ENCODE measurements at regions not wholly inside any gene's neighbourhood (a gene's known extent, or its start where the extent isn't known, plus 50 kb on each side); places are given as distances from the start of the nearest gene placed in this dataset.

DNA sequence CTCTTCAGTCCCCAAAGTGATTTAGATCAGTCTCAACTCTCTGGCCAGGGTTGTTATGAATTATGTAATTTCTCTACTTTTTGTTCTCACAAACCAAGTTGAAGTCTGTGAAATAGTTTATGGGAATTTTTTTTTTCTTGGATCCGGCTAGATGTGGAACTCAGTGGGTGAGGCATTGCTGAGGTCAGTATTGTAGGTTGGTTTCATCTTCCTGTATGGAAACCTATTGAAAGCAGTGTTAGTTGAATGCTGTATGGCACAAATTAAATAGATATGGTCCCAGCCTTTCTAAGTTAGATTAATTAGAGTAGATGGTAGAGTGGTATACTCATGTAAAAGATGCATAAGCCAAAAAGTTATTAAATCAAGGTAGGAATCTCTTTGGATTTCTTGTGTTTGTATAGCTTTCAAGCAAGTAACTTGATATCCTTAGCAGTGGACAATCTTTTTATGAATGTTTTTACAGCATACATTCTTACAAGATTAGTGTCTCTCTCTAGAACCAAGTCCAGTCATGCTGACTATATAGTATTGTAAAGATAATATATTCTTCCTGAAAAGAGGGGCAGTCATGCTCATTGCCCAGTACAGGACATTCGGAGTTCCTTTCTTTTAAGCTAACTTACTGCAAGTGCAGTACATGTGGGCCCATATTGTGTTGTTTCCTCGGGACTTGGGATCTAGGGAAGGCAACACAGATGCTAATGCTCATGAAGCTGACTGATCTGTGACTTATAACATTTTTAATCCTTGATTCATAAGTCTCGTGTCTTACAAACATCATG lies 2541.1 kb downstream of the PCDH9 start:
- Histone ChIP-seq H3K56ac (ENCODE audit: extremely low read depth, insufficient read depth, low read length) (0 out of 2 replicates have a peak overlapping the region, but pooled peaks have one; percentile 2), H3K18ac (ENCODE audit: low read depth, low read length) (peak overlapping the region; percentile 84; the same call in 1 of the 2 replicates), H3K4me2 (ENCODE audit: low read depth, low read length) (peak overlapping the region; percentile 53; the same call in 1 of the 2 replicates), H4K91ac (ENCODE audit: insufficient read depth, low read depth, low read length) (peak overlapping the region; percentile 36), H4K20me1 (ENCODE audit: insufficient read depth, low read length) (no peaks in the 10 kb centered on the region), H3K4me3 (ENCODE audit: insufficient read depth, low read depth, low read length) (no peak overlapping the region), H3K9me3 (ENCODE audit: control insufficient read depth, insufficient read depth, low read length) (no peaks in the 10 kb centered on the region), H3K9ac (ENCODE audit: low read depth, low read length) (no peak overlapping the region), H3K79me1 (ENCODE audit: low read depth in 1 of 2, low read length in 2 of 2) (no peaks in the 10 kb centered on the region), H4K8ac (ENCODE audit: low read depth in 2 of 2, low read length in 2 of 2) (peak overlapping the region in 1 of 2 experiments; percentile 84; a peak in 2 of 4 replicates), H2AK5ac (ENCODE audit: low read depth, low read length) (no peak overlapping the region), H2BK120ac (ENCODE audit: low read depth, low read length) (peak overlapping the region; percentile 83), H2BK15ac (ENCODE audit: low read depth, low read length) (peak overlapping the region; percentile 18; the same call in 1 of the 3 replicates), H2BK20ac (ENCODE audit: low read depth, low read length) (peak overlapping the region; percentile 77), H4K5ac (ENCODE audit: low read depth, low read length) (peak overlapping the region; percentile 24; the same call in 1 of the 2 replicates), H3K27ac (ENCODE audit: insufficient read depth, low read length) (no peak overlapping the region), H3K14ac (replicated peaks; ENCODE audit: low read depth, low read length) (peak overlapping the region; percentile 46; the same call in 1 of the 2 replicates), H2BK5ac (ENCODE audit: low read depth, low read length, poor library complexity, severe bottlenecking) (peak overlapping the region; percentile 92), H3K9me1 (ENCODE audit: insufficient read depth, low read length) (0 out of 2 replicates have a peak, but pooled peaks cover 3% of the 10 kb centered on the region), H3K4me1 (ENCODE audit: control insufficient read depth, insufficient read depth, low read length) (peaks cover 3% of the 10 kb centered on the region; the same call in 1 of the 2 replicates), H2AFZ (replicated peaks; ENCODE audit: low read length, poor library complexity) (peak overlapping the region; percentile 89), H3K23ac (ENCODE audit: low read depth, low read length) (peak overlapping the region; percentile 54; the same call in 1 of the 2 replicates), H3K36me3 (ENCODE audit: control insufficient read depth, insufficient read depth, low read length) (no peaks in the 10 kb centered on the region), H2AK9ac (replicated peaks; ENCODE audit: low read depth, low read length, poor library complexity) (no peak overlapping the region), H3K27me3 (ENCODE audit: control insufficient read depth, insufficient read depth, low read length) (no peaks in the 10 kb centered on the region), H3K4ac (ENCODE audit: low read depth, low read length) (peak overlapping the region; percentile 23; the same call in 1 of the 2 replicates)
- in situ Hi-C loops (cut with MboI; ENCODE audit: low sequenced_read_pairs), result no loop called here
- no TSS peak for BruUV-seq (replicated peaks)
- dilution Hi-C loops (cut with HindIII; ENCODE audit: low sequenced_read_pairs, unreplicated experiment), result no loop called here
- ATAC-seq (ENCODE audit: low read depth) (peak; percentile 87), DNase-seq (peak; percentile 81)
- intact Hi-C loops (cut with micrococcal nuclease), result loop anchor here (2.0 kb wide), 1 partner anchor 36 kb away; no protein-coding TSS in a partner anchor
- WGBS, 2 experiments (ENCODE audit: extremely low coverage in 2 of 2, insufficient read length in 1 of 2), result 76% methylated on average over 2 of the region's 4 CpGs; no CpG with 5 or more reads in 1 of the 2 experiments
- CTCF ChIA-PET, result interaction anchor here (1.4 kb wide), 1 partner anchor 35 kb away, joined by 3 read pairs; no protein-coding TSS in a partner anchor
- POLR2A ChIA-PET (ENCODE audit: unreplicated experiment), result no interaction called here
- peak; percentile 46; the same call in 1 of the 2 replicates for TF ChIP-seq BHLHE40 (IDR thresholded peaks at IDR 0.05; ENCODE audit: low read depth, low read length)
- no peak for TF ChIP-seq MAZ (IDR thresholded peaks at IDR 0.05; ENCODE audit: borderline replicate concordance, low read depth, low read length)
- TF ChIP-seq MAFK (IDR thresholded peaks at IDR 0.05; ENCODE audit: low read depth, low read length), result peak; percentile 0; the same call in 1 of the 2 replicates
- peak; percentile 62; the same call in 1 of the 2 replicates for TF ChIP-seq NFE2L2 (IDR thresholded peaks at IDR 0.05; ENCODE audit: low read depth, low read length)
- TF ChIP-seq, protein P1, sequence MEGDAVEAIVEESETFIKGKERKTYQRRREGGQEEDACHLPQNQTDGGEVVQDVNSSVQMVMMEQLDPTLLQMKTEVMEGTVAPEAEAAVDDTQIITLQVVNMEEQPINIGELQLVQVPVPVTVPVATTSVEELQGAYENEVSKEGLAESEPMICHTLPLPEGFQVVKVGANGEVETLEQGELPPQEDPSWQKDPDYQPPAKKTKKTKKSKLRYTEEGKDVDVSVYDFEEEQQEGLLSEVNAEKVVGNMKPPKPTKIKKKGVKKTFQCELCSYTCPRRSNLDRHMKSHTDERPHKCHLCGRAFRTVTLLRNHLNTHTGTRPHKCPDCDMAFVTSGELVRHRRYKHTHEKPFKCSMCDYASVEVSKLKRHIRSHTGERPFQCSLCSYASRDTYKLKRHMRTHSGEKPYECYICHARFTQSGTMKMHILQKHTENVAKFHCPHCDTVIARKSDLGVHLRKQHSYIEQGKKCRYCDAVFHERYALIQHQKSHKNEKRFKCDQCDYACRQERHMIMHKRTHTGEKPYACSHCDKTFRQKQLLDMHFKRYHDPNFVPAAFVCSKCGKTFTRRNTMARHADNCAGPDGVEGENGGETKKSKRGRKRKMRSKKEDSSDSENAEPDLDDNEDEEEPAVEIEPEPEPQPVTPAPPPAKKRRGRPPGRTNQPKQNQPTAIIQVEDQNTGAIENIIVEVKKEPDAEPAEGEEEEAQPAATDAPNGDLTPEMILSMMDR (conservative IDR thresholded peaks at IDR 0.05; ENCODE audit: low read depth, low read length), result no peak
- TF ChIP-seq, protein P2, sequence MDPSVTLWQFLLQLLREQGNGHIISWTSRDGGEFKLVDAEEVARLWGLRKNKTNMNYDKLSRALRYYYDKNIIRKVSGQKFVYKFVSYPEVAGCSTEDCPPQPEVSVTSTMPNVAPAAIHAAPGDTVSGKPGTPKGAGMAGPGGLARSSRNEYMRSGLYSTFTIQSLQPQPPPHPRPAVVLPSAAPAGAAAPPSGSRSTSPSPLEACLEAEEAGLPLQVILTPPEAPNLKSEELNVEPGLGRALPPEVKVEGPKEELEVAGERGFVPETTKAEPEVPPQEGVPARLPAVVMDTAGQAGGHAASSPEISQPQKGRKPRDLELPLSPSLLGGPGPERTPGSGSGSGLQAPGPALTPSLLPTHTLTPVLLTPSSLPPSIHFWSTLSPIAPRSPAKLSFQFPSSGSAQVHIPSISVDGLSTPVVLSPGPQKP (IDR thresholded peaks at IDR 0.05; ENCODE audit: borderline replicate concordance, low read depth, low read length), result no peak
- TF ChIP-seq SMC3 (IDR thresholded peaks at IDR 0.05; ENCODE audit: low read depth, low read length), result no peak
